Thymus (tissue), 11 donors: ENCODE measurements at regions not wholly inside any gene's neighbourhood (a gene's known extent, or its start where the extent isn't known, plus 50 kb on each side); places are given as distances from the start of the nearest gene placed in this dataset.

Source experiments
- DNase-seq, 9 donors: peaks; one replicate each; pipeline ENCODE4 v3.0.0-alpha.2; 2013; ENCODE audit warnings: low spot score in 9 of 9, low read depth in 6 of 9, missing footprints in 1 of 9
- H3K27ac ChIP-seq, 2 donors: one replicate each; pipeline ENCODE4 v1.5.1; 2013; ENCODE audit warnings: control low read depth in 1 of 2, low read depth in 1 of 2, low read length in 1 of 2, mild to moderate bottlenecking in 1 of 2, moderate library complexity in 1 of 2
- H3K27me3 ChIP-seq, 2 donors: one replicate each; pipeline ENCODE4 v1.5.1; 2013; ENCODE audit warnings: low read length in 1 of 2; ENCODE audit not compliant: control insufficient read depth in 2 of 2, insufficient read depth in 1 of 2
- H3K36me3 ChIP-seq, 2 donors: one replicate each; pipeline ENCODE4 v1.5.1; 2013; ENCODE audit warnings: low read length in 1 of 2, mild to moderate bottlenecking in 1 of 2, moderate library complexity in 1 of 2; ENCODE audit not compliant: control insufficient read depth in 2 of 2, insufficient read depth in 2 of 2
- H3K4me1 ChIP-seq, 2 donors: one replicate each; pipeline ENCODE4 v1.5.1; 2013; ENCODE audit warnings: low read length in 2 of 2; ENCODE audit not compliant: control insufficient read depth in 2 of 2, insufficient read depth in 2 of 2
- H3K4me3 ChIP-seq, 2 donors: one replicate each; pipeline ENCODE4 v1.5.1; 2013; ENCODE audit warnings: low read length in 2 of 2, control low read depth in 1 of 2, mild to moderate bottlenecking in 1 of 2
- H3K9me3 ChIP-seq, 2 donors: one replicate each; pipeline ENCODE4 v1.5.1; 2013; ENCODE audit warnings: low read length in 1 of 2, mild to moderate bottlenecking in 1 of 2; ENCODE audit not compliant: control insufficient read depth in 2 of 2, insufficient read depth in 1 of 2
- WGBS: extraction: QIAGEN DNeasy Blood & Tissue Kit; methylation state at CpG from one replicate; pipeline ENCODE4 v1.1.7; 2013; 5-methylcytosine and 5-hydroxymethylcytosine counted together
- donor health status: healthy.

DNA sequence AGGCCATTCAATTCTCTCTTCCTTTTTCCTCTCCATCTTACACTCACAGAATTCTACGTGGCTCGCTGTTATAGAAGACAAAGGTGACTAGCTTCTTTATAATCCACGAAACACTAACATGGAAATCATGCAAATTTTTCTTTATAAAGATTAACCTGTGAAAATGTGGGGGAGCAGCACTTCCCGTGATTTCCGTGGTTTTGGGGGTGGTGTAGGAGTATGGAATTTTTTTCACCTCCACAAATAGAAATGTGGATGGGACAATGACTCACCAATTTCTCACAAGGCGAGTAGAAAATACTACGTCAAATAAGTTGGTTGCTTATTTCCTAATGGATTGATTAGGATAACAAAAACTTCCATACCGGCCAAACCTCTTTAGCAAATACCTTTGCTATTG lies 719.2 kb upstream of the TENM3 start:
- Histone ChIP-seq H3K4me3 (no peak overlapping the region), H3K36me3 (no peaks in the 10 kb centered on the region), H3K4me1 (no peaks in the 10 kb centered on the region), H3K27ac (no peak overlapping the region), H3K27me3 (no peaks in the 10 kb centered on the region), H3K9me3 (no peaks in the 10 kb centered on the region)
- WGBS, result 59% methylated on average over 8 of the region's 8 CpGs
- no peak for DNase-seq

DNA sequence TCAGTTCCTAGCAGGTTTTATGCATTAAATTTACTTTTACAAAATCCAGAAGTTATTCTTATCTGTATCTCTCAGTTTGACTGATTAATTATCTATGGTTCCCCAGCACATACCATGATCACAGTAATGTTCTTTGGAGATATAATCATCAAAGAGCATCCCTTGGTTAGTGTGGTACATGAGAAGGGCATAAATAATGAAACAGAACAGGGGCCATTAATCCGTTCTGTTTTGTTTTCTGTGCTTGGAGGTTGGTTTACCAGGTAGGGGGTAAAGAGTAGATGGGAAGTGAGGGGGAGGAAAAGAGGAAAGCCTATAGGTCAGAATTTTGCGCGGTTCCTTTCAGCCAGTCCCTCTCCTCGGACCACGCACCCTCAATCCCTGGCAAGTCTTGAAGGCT lies 718.7 kb upstream of the TENM3 start:
- no peaks in the 10 kb centered on the region for H3K9me3 ChIP-seq
- WGBS, result 84% methylated on average over 5 of the region's 5 CpGs
- H3K27ac ChIP-seq, result no peak overlapping the region
- no peak overlapping the region for H3K4me3 ChIP-seq
- DNase-seq, result no peak
- H3K4me1 ChIP-seq, result no peaks in the 10 kb centered on the region
- H3K27me3 ChIP-seq, result no peaks in the 10 kb centered on the region
- no peaks in the 10 kb centered on the region for H3K36me3 ChIP-seq

DNA sequence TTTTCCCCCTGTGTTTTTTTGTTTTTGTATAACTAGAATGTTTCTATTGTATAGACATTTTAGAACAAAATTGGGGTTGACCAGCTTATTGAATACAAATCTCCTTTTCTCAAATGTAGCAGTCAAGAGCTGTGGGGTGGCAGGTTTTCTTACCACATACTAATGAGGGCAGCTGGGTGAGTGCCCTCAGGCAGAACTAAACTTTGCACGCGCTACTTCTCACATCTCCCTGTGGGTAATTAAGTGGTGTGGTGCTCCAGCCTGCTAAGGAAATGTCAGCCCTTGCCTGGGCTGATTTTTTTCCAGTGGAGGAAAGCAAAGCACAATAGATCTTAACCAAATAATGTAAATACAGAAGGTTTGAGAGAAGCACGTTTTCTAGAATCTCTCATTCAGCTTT lies 717.6 kb upstream of the TENM3 start:
- H3K4me3 ChIP-seq, result no peak overlapping the region
- 59% methylated on average over 3 of the region's 3 CpGs for WGBS
- H3K36me3 ChIP-seq, result no peaks in the 10 kb centered on the region
- no peaks in the 10 kb centered on the region for H3K9me3 ChIP-seq
- no peak overlapping the region for H3K27ac ChIP-seq
- H3K4me1 ChIP-seq, result no peaks in the 10 kb centered on the region
- H3K27me3 ChIP-seq, result no peaks in the 10 kb centered on the region
- no peak for DNase-seq

DNA sequence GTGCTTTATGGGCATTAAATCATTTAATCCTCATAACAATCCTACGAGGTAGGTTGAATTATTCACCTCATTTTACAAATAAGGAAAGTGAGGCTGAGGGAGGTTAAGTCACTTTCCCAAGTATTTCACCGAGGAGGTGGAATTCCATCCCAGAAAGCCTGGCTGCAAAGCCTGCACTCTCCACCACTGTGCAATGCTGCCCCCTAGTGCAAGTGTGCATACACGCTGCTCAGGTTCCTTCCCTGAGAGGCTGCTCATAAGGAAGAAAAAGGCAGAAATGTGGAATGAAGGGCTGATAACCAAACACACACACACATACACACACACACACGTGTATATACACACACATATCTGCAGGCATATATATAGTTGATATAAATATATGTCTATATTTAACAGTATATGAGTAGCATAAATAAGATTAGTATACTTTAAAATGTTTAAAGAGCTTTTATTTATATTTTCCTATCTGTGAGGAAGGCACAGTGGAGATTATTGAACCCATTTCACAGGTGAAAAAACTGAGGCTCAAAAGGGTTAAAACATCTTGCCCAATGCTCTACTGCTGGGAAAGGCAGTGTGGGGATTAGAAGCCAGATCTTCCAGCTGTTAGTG lies 714.5 kb upstream of the TENM3 start:
- H3K27ac ChIP-seq, result no peak overlapping the region
- 4% methylated on average over 4 of the region's 4 CpGs for WGBS
- peak in 5 of 9 donors; percentile 3 to 36 (median 7) for DNase-seq
- H3K36me3 ChIP-seq, result no peaks in the 10 kb centered on the region
- H3K9me3 ChIP-seq, result no peaks in the 10 kb centered on the region
- no peaks in the 10 kb centered on the region for H3K4me1 ChIP-seq
- H3K4me3 ChIP-seq, result no peak overlapping the region
- no peaks in the 10 kb centered on the region for H3K27me3 ChIP-seq

DNA sequence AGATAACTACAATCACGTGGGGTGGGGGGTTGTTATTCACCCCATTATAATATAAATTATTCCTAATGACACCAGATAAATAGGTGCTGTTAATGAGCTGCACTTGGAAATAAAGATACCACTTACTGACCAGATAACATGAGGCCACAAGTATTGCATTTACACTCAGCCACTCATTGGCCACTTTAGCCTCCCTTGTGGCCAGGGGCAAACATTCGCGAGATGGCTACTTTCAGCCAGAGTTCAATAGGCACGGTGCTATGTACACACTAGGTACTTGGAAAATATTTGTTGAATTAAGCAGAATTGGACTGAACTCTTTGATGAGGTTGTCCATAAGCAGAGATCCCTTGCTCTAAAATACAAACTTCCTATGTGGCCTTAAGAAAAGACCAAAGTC lies 713.7 kb upstream of the TENM3 start:
- no peaks in the 10 kb centered on the region for H3K27me3 ChIP-seq
- no peaks in the 10 kb centered on the region for H3K4me1 ChIP-seq
- no peak overlapping the region for H3K4me3 ChIP-seq
- 69% methylated on average over 4 of the region's 4 CpGs for WGBS
- H3K36me3 ChIP-seq, result no peaks in the 10 kb centered on the region
- DNase-seq, result no peak
- H3K27ac ChIP-seq, result no peak overlapping the region
- no peaks in the 10 kb centered on the region for H3K9me3 ChIP-seq

DNA sequence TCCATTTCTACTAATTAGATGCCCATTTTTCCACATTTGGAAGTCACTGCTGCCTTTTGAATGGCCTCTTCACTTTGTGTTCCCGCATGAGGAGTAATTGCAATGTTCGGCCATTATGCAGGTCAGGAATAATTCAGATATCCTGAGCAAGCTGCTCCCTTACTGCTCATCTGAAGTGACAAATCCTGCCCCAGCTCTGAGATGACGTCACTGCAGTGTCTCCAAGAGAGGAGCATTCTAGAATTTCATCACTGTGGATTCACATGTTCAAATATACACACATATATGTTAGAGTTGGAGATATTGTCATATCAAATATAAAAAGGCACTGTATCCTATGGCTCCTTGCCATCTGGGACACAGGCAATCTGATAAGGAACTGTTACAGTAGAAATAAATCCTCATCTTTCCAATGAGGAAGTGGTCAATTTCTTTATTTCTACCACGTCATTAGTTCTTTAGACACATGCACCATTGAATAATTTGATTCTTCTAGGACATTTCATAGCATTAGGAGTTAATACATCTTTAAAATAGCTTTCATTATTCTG lies 706.9 kb upstream of the TENM3 start:
- Histone ChIP-seq H3K4me3 (no peak overlapping the region), H3K4me1 (no peaks in the 10 kb centered on the region), H3K36me3 (no peaks in the 10 kb centered on the region), H3K27me3 (no peaks in the 10 kb centered on the region), H3K27ac (no peak overlapping the region), H3K9me3 (no peaks in the 10 kb centered on the region)
- DNase-seq, result no peak
- 79% methylated on average over 4 of the region's 4 CpGs for WGBS

DNA sequence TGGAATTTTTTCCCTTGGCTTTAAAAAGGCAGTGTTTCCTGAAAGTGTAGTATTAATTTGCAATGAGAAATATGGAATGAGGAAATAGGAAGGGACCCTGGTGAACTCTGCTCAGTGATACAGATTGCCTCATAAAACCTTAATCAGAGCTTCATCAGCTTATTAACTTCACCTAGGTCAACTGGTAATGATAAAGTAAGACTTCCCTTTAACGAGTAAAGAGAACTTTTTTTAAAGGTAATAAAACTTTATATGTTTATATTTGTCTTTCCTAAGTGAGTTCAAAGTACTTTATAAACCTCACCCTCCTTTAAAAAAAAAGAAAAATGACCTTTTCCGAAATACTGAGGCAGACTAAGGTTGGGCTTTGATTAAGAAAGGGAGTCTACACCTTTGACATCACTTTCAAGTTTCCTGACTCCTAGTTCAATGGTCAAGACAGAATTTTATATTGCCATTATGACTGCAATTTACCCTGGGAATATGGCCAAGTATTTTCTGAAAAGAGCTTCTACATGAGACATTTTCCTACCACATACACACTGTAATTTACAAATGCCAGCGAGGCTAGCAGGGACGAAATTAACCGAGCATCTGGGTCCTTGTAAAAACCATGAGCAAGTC lies 706.3 kb upstream of the TENM3 start:
- Histone ChIP-seq H3K4me3 (no peak overlapping the region), H3K27me3 (no peaks in the 10 kb centered on the region), H3K36me3 (no peaks in the 10 kb centered on the region), H3K4me1 (no peaks in the 10 kb centered on the region), H3K27ac (no peak overlapping the region), H3K9me3 (no peaks in the 10 kb centered on the region)
- no peak for DNase-seq
- WGBS, result 80% methylated on average over 5 of the region's 5 CpGs

DNA sequence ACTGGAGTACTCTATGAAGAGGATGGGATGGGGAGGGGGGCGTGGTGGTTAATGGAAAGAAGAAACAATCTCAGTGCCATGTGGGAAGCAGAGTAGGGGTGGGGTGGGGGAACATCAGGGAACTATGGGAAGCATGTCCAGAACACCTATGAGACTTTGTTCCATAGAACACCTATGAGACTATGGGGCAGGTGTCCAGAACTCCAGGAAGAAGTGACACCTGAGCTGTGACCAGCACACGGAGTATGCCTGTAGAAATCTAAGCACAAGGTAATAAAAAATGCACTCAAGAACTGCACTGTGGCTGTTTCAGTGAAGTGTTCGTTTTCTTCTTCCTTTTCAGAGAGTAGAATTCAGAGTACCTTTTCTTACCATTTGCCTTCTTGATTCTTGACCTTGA lies 704.8 kb upstream of the TENM3 start:
- no peaks in the 10 kb centered on the region for H3K9me3 ChIP-seq
- H3K27me3 ChIP-seq, result no peaks in the 10 kb centered on the region
- no peaks in the 10 kb centered on the region for H3K36me3 ChIP-seq
- 78% methylated on average over 3 of the region's 3 CpGs for WGBS
- no peak for DNase-seq
- no peak overlapping the region for H3K27ac ChIP-seq
- no peak overlapping the region for H3K4me3 ChIP-seq
- H3K4me1 ChIP-seq, result no peaks in the 10 kb centered on the region

DNA sequence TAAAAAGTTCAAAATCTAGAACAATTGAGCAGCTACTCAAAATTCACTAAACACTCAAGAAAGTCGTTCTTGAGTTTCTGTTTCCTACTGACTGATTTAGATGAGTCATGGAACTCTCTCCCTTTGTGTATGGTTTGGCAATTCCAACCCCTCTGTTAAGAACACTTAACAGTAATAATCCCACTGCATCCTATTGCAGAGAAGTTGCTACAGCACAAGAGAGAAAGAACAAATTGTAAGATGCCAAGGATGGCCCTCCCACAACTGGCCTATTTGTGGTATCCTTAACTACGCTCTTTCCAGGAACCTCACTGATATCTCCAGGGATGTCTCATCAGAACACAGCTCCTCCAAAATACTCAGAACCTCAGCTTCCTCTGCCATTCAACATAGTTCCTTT lies 701.8 kb upstream of the TENM3 start:
- Histone ChIP-seq H3K4me3 (no peak overlapping the region), H3K27me3 (no peaks in the 10 kb centered on the region), H3K9me3 (no peaks in the 10 kb centered on the region), H3K4me1 (no peaks in the 10 kb centered on the region), H3K36me3 (no peaks in the 10 kb centered on the region), H3K27ac (no peak overlapping the region)
- DNase-seq, result no peak
- 83% methylated on average over 2 of the region's 2 CpGs for WGBS
